Breast epithelium (tissue), 4 donors: ENCODE measurements at regions not wholly inside any gene's neighbourhood (a gene's known extent, or its start where the extent isn't known, plus 50 kb on each side); places are given as distances from the start of the nearest gene placed in this dataset.

Experiments
- DNase-seq, 2 donors: peaks; one replicate each; pipeline ENCODE4 v3.0.0-alpha.2; 2019; ENCODE audit warnings: low spot score in 2 of 2
- H3K27ac ChIP-seq, 2 donors: fragments of 200-600 bp; sonication (generic) in 1 of 2; one replicate each; pipeline ENCODE4 v1.5.1; 2016 to 2019; ENCODE audit warnings: mild to moderate bottlenecking in 1 of 2
- H3K27me3 ChIP-seq, 2 donors: fragments of 200-600 bp; sonication (generic) in 1 of 2; one replicate each; pipeline versions ENCODE4 v1.5.1 to v1.6.0; 2017 to 2019; ENCODE audit warnings: control low read depth in 1 of 2, mild to moderate bottlenecking in 1 of 2
- H3K36me3 ChIP-seq: fragments of 200-600 bp; one replicate; pipeline ENCODE4 v1.5.1; 2019
- H3K4me1 ChIP-seq, 2 donors: fragments of 200-600 bp; sonication (generic); one replicate each; pipeline ENCODE4 v1.5.1; 2016 to 2019; ENCODE audit warnings: control low read depth in 1 of 2
- H3K4me3 ChIP-seq, 3 donors: fragments of 200-600 bp; sonication (generic); 1 replicate in 2 of 3; 2 replicates in 1 of 3; pipeline ENCODE4 v1.5.1; 2016 to 2019; ENCODE audit warnings: mild to moderate bottlenecking in 3 of 3, moderate library complexity in 2 of 3
- H3K9me3 ChIP-seq, 2 donors: fragments of 200-600 bp; sonication (generic) in 1 of 2; one replicate each; pipeline ENCODE4 v1.5.1; 2016 to 2019; ENCODE audit warnings: control low read depth in 1 of 2
- POLR2A ChIP-seq: fragments of 450-650 bp; IDR thresholded peaks from one replicate; pipeline ENCODE4 v1.6.1; 2016; ENCODE audit warnings: antibody characterized with exemption, mild to moderate bottlenecking, moderate library complexity
- POLR2AphosphoS5 ChIP-seq, 3 donors: sonication (generic); formaldehyde crosslinking; IDR thresholded peaks; one replicate each; pipeline ENCODE4 v1.6.1; 2017; ENCODE audit warnings: antibody characterized with exemption in 3 of 3
- intact Hi-C: fragments of 100-400 bp; cut with DNase I; formaldehyde crosslinking; loops from one replicate; pipeline ENCODE4 v1.15.1; 2023; ENCODE audit warnings: low total_unique reads
- TF ChIP-seq, protein P1 (sequence below), 3 donors: fragments of 450-650 bp; IDR thresholded peaks; one replicate each; pipeline ENCODE4 v1.5.1; 2016 to 2017; ENCODE audit warnings: antibody characterized with exemption in 3 of 3, mild to moderate bottlenecking in 3 of 3, moderate library complexity in 3 of 3

DNA sequence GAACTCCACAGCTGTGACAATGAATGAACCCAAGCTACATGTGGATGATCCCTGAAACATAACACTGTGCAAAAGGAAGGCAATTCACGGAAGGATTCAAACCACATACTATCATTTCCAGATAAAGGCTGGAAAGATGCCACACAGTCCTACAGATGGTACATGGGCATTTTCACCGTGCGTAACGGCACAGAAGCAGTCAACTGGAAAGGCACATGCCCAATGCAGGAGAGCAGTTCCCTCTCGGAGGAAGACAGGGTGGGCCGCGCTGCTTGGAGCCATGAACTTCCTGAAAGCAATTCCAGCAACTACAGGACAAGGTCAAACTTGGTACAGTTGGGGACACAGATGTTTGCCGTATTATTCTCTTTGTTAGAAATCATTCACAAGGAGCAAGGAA lies 103.7 kb downstream of the SHANK2 start:
- H3K9me3 ChIP-seq = no peaks in the 10 kb centered on the region
- no peak for DNase-seq
- no peak overlapping the region for H3K27ac ChIP-seq
- no peaks in the 10 kb centered on the region for H3K36me3 ChIP-seq
- no peaks in the 10 kb centered on the region for H3K4me1 ChIP-seq
- TF ChIP-seq POLR2A = no peak
- TF ChIP-seq, protein P1, sequence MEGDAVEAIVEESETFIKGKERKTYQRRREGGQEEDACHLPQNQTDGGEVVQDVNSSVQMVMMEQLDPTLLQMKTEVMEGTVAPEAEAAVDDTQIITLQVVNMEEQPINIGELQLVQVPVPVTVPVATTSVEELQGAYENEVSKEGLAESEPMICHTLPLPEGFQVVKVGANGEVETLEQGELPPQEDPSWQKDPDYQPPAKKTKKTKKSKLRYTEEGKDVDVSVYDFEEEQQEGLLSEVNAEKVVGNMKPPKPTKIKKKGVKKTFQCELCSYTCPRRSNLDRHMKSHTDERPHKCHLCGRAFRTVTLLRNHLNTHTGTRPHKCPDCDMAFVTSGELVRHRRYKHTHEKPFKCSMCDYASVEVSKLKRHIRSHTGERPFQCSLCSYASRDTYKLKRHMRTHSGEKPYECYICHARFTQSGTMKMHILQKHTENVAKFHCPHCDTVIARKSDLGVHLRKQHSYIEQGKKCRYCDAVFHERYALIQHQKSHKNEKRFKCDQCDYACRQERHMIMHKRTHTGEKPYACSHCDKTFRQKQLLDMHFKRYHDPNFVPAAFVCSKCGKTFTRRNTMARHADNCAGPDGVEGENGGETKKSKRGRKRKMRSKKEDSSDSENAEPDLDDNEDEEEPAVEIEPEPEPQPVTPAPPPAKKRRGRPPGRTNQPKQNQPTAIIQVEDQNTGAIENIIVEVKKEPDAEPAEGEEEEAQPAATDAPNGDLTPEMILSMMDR (IDR thresholded peaks at IDR 0.05) = no peak
- TF ChIP-seq POLR2AphosphoS5 (IDR thresholded peaks at IDR 0.05) = no peak
- H3K27me3 ChIP-seq = no peaks in the 10 kb centered on the region
- H3K4me3 ChIP-seq = no peak overlapping the region
- intact Hi-C loops = no loop called here

DNA sequence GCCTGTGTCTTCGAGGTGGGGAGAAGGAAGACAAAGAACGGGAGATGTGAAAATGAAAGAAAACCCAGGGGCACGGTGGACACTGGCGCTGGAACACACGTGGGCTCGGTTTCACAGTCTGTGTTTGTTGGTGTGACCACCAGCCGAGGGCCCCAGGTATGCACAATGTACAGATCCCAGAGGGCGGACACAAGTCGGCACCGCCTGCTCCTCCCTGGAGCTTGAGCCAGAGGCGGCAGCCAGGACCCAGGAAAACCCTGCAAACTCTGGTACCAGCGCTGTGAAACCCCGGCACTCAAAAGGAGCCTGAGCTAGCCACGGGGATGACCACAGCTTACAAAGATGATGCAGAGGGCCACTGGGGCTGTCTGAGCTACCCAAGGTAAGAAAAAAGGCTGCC lies 105.0 kb downstream of the SHANK2 start:
- no peaks in the 10 kb centered on the region for H3K9me3 ChIP-seq
- H3K27ac ChIP-seq = no peak overlapping the region
- no peaks in the 10 kb centered on the region for H3K36me3 ChIP-seq
- no peaks in the 10 kb centered on the region for H3K4me1 ChIP-seq
- no peaks in the 10 kb centered on the region for H3K27me3 ChIP-seq
- intact Hi-C loops = no loop called here
- H3K4me3 ChIP-seq = no peak overlapping the region
- TF ChIP-seq POLR2AphosphoS5 (IDR thresholded peaks at IDR 0.05) (no peak), POLR2A (no peak)
- TF ChIP-seq, protein P1 (IDR thresholded peaks at IDR 0.05) = no peak
- DNase-seq = no peak

DNA sequence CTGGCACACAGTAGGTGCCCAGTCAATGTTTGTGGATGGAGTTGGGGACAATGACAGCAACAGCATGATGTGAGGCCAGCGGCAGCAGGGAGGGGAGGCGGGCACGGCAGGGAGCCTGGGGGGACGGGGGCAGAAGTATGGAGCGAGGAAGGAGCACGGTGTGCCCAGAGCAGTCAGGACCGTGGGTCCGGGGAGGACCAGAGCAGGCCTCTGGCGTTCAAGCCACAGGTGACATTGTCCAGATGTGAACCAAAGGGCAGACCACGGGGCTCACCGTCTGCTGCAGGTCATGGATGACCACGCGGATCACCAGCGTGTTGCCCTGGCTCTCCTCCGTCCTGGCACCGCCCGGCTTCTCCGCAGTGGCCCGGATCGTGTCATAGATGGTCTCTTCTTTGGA lies 105.5 kb downstream of the SHANK2 start:
- Histone ChIP-seq H3K27ac (no peak overlapping the region), H3K36me3 (no peaks in the 10 kb centered on the region), H3K27me3 (no peaks in the 10 kb centered on the region), H3K4me1 (no peaks in the 10 kb centered on the region), H3K4me3 (no peak overlapping the region), H3K9me3 (no peaks in the 10 kb centered on the region)
- intact Hi-C loops = no loop called here
- no peak for DNase-seq
- no peak for TF ChIP-seq POLR2AphosphoS5 (IDR thresholded peaks at IDR 0.05)
- no peak for TF ChIP-seq POLR2A
- TF ChIP-seq, protein P1 (IDR thresholded peaks at IDR 0.05) = no peak

DNA sequence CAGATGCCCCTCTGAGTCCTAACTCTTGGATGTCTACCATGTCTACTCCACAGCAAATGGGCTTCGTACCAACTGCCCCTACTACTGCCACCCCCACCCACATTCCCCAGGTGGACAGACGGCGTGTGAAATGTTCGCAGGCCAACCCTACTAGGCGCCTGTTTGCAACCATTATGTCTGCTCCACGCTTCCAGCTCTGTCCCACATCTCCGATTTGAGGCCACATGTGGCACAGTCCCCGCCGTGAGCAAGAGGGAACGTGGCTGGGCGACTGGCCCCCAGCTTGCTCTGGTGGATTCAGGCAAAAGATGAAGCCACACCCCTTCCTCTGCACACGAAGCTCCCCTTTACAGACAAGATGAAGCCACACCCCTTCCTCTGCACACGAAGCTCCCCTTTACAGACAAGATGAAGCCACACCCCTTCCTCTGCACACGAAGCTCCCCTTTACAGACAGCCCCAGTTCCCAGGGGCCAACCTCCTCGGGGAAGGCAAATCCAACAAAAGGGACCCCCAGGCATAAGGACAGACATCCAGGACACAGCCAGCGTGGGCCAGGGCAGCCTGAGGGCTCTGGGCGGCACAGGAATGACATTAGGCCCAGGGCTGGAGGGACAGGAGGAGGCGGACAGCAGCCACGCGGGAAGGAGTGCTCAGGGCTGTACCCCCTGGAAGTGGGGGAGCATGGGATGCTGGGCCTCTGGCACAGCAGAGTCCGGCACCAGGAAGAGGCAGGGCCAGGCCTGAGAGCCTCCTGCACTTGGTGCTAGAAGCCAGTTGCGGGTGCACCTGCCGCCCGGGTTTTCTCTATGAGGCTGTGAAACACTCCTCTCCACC lies 106.2 kb downstream of the SHANK2 start:
- Histone ChIP-seq H3K27ac (no peak overlapping the region), H3K36me3 (no peaks in the 10 kb centered on the region), H3K4me1 (no peaks in the 10 kb centered on the region), H3K9me3 (no peaks in the 10 kb centered on the region), H3K27me3 (no peaks in the 10 kb centered on the region), H3K4me3 (no peak overlapping the region)
- intact Hi-C loops = no loop called here
- TF ChIP-seq POLR2AphosphoS5 (IDR thresholded peaks at IDR 0.05) (no peak), POLR2A (no peak)
- TF ChIP-seq, protein P1 (IDR thresholded peaks at IDR 0.05) = no peak
- DNase-seq = no peak

DNA sequence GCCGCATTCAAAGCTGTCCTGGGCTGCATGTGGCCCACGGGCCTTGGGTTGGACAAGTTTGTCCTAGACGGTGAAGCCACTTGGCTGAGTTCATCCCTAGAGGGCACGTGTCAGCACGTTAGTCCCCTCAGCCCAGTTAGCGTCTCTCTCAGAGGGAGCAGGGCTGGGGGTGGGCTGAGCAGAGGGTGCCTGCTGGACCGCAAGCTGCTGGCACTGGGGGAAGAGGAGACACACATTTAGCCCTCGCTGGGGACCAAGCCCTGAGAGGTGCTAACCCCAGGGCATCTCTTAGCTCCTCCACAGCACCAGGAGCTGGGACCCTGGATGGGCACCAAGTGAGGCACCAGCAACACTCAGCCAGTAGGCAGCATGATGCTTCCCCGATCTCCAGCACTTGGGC lies 107.0 kb downstream of the SHANK2 start:
- no peak for DNase-seq
- no peaks in the 10 kb centered on the region for H3K36me3 ChIP-seq
- intact Hi-C loops = no loop called here

More for the DNA sequence above, 107.0 kb downstream of the SHANK2 start:
- Histone ChIP-seq H3K9me3 (no peaks in the 10 kb centered on the region), H3K27ac (no peak overlapping the region), H3K4me3 (no peak overlapping the region), H3K27me3 (no peaks in the 10 kb centered on the region), H3K4me1 (no peaks in the 10 kb centered on the region)
- TF ChIP-seq POLR2A = no peak
- TF ChIP-seq, protein P1 (IDR thresholded peaks at IDR 0.05) = no peak
- TF ChIP-seq POLR2AphosphoS5 (IDR thresholded peaks at IDR 0.05) = no peak
